Loucy (cell line): ENCODE measurements at regions not wholly inside any gene's neighbourhood (a gene's known extent, or its start where the extent isn't known, plus 50 kb on each side); places are given as distances from the start of the nearest gene placed in this dataset.

Experiments used
- H2AFZ ChIP-seq: fragments of 200-600 bp; sonication (generic); 2 replicates; pipeline ENCODE4 v1.6.0; 2016; ENCODE audit warnings: antibody characterized with exemption, mild to moderate bottlenecking, low read length, moderate library complexity
- H3F3A ChIP-seq: fragments of 200-600 bp; 2 replicates; pipeline ENCODE4 v1.6.0; 2016; ENCODE audit warnings: antibody characterized with exemption, low read depth, mild to moderate bottlenecking
- H3K27me3 ChIP-seq: fragments of 200-600 bp; sonication (generic); 2 replicates; pipeline ENCODE4 v1.6.1; 2014; ENCODE audit warnings: low read length, mild to moderate bottlenecking; ENCODE audit not compliant: insufficient read depth, poor library complexity, severe bottlenecking
- H3K36me3 ChIP-seq: fragments of 200-600 bp; sonication (generic); 2 replicates; pipeline ENCODE4 v1.6.1; 2016; ENCODE audit warnings: low read length; ENCODE audit not compliant: insufficient read depth
- H3K4me1 ChIP-seq: fragments of 200-600 bp; sonication (generic); 2 replicates; pipeline ENCODE4 v1.5.1; 2014; ENCODE audit warnings: low read length, mild to moderate bottlenecking; ENCODE audit not compliant: insufficient read depth, poor library complexity, severe bottlenecking
- H3K4me2 ChIP-seq: fragments of 200-600 bp; sonication (generic); 2 replicates; pipeline ENCODE4 v1.6.0; 2014; ENCODE audit warnings: antibody characterized with exemption, low read length, low read depth, mild to moderate bottlenecking; ENCODE audit not compliant: poor library complexity, severe bottlenecking
- H3K4me3 ChIP-seq: fragments of 200-600 bp; sonication (generic); 2 replicates; pipeline ENCODE4 v1.5.1; 2014; ENCODE audit warnings: low read length, mild to moderate bottlenecking, mixed read lengths; ENCODE audit not compliant: poor library complexity, severe bottlenecking
- H3K79me2 ChIP-seq: fragments of 200-600 bp; sonication (generic); 2 replicates; pipeline ENCODE4 v1.6.1; 2014; ENCODE audit warnings: low read length; ENCODE audit not compliant: insufficient read depth
- H3K9ac ChIP-seq: fragments of 200-600 bp; sonication (generic); 2 replicates; pipeline ENCODE4 v1.6.0; 2014; ENCODE audit warnings: mild to moderate bottlenecking, low read depth, low read length, moderate library complexity; ENCODE audit not compliant: poor library complexity, severe bottlenecking
- H3K9me2 ChIP-seq: fragments of 200-600 bp; sonication (generic); replicated peaks from 2 replicates; pipeline ENCODE4 v1.6.1; 2016; ENCODE audit warnings: low read depth, low read length, mixed read lengths
- H3K9me3 ChIP-seq: fragments of 200-600 bp; sonication (generic); 2 replicates; pipeline ENCODE4 v1.6.1; 2014; ENCODE audit warnings: mild to moderate bottlenecking, antibody characterized with exemption, low read length, low read depth; ENCODE audit not compliant: insufficient read depth
- H4K20me1 ChIP-seq: fragments of 200-600 bp; sonication (generic); 2 replicates; pipeline ENCODE4 v1.6.0; 2014; ENCODE audit warnings: antibody characterized with exemption, low read length, mild to moderate bottlenecking; ENCODE audit not compliant: insufficient read depth, poor library complexity, severe bottlenecking
- EZH2phosphoT487 ChIP-seq: fragments of 200-600 bp; IDR thresholded peaks from 2 replicates; pipeline ENCODE4 v1.6.1; 2018; ENCODE audit warnings: antibody characterized with exemption, mild to moderate bottlenecking, moderate library complexity, borderline replicate concordance
- TF ChIP-seq, protein P1 (sequence below): fragments of 200-600 bp; sonication (generic); conservative IDR thresholded peaks from 2 replicates; pipeline ENCODE4 v1.5.1; 2014; ENCODE audit warnings: mild to moderate bottlenecking, antibody characterized with exemption, low read length

DNA sequence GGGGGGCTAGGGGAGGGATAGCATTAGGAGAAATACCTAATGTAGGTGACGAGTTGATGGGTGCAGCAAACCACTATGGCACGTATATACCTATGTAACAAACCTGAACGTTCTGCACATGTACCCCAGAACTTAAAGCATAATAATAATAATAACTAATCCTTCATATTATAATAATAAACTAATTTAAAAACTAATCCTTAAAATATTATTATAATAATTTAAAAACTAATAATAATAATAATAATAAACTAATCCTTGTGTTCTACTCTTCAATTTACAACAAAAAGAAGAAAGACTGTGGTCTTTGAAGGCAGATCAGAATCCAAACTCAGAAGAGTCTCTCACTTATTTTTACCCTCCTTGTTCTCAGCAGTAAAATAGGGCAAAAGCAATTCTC is 774.9 kb downstream of the CDH8 start:
- H3K36me3 ChIP-seq: no peaks in the 10 kb centered on the region
- H3K4me3 ChIP-seq: no peak overlapping the region
- TF ChIP-seq EZH2phosphoT487: no peak
- TF ChIP-seq, protein P1, sequence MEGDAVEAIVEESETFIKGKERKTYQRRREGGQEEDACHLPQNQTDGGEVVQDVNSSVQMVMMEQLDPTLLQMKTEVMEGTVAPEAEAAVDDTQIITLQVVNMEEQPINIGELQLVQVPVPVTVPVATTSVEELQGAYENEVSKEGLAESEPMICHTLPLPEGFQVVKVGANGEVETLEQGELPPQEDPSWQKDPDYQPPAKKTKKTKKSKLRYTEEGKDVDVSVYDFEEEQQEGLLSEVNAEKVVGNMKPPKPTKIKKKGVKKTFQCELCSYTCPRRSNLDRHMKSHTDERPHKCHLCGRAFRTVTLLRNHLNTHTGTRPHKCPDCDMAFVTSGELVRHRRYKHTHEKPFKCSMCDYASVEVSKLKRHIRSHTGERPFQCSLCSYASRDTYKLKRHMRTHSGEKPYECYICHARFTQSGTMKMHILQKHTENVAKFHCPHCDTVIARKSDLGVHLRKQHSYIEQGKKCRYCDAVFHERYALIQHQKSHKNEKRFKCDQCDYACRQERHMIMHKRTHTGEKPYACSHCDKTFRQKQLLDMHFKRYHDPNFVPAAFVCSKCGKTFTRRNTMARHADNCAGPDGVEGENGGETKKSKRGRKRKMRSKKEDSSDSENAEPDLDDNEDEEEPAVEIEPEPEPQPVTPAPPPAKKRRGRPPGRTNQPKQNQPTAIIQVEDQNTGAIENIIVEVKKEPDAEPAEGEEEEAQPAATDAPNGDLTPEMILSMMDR: no peak

DNA sequence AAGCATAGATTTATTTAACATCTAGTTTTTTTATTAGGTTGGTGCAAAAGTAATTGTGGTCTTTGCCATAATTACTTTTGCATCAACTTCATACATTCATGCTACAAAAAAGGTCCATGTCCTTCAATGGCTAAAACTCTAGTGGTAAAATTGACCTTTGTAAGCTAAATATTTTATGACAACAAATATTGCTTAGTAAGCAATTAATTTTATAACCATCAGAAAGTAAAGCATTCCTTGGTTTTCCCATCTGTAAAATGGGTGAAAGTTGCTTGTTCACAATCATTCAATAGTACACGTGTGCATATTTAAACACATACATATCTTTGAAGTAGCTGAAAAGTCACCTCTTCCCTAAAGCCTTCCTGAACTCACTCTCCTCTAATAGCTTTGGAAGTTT is 789.6 kb downstream of the CDH8 start:
- H4K20me1 ChIP-seq: no peaks in the 10 kb centered on the region
- no peak overlapping the region for H3K9ac ChIP-seq
- no peaks in the 10 kb centered on the region for H3K27me3 ChIP-seq
- H3K4me2 ChIP-seq: no peak overlapping the region
- no peaks in the 10 kb centered on the region for H3K9me2 ChIP-seq
- no peak overlapping the region for H3K4me3 ChIP-seq
- no peaks in the 10 kb centered on the region for H3K36me3 ChIP-seq
- H3K79me2 ChIP-seq: no peaks in the 10 kb centered on the region
- H3K9me3 ChIP-seq: no peaks in the 10 kb centered on the region
- no peaks in the 10 kb centered on the region for H3K4me1 ChIP-seq
- no peaks in the 10 kb centered on the region for H3F3A ChIP-seq
- no peak overlapping the region for H2AFZ ChIP-seq
- TF ChIP-seq EZH2phosphoT487: no peak
- TF ChIP-seq, protein P1: no peak

More for the DNA sequence above, 774.9 kb downstream of the CDH8 start:
- H2AFZ ChIP-seq: no peak overlapping the region
- H3K9ac ChIP-seq: no peak overlapping the region
- H3K4me2 ChIP-seq: no peak overlapping the region
- H3K27me3 ChIP-seq: no peaks in the 10 kb centered on the region
- no peaks in the 10 kb centered on the region for H3K9me3 ChIP-seq
- H3K9me2 ChIP-seq: no peaks in the 10 kb centered on the region
- H3K79me2 ChIP-seq: no peaks in the 10 kb centered on the region
- no peaks in the 10 kb centered on the region for H3F3A ChIP-seq
- H4K20me1 ChIP-seq: no peaks in the 10 kb centered on the region
- no peaks in the 10 kb centered on the region for H3K4me1 ChIP-seq

DNA sequence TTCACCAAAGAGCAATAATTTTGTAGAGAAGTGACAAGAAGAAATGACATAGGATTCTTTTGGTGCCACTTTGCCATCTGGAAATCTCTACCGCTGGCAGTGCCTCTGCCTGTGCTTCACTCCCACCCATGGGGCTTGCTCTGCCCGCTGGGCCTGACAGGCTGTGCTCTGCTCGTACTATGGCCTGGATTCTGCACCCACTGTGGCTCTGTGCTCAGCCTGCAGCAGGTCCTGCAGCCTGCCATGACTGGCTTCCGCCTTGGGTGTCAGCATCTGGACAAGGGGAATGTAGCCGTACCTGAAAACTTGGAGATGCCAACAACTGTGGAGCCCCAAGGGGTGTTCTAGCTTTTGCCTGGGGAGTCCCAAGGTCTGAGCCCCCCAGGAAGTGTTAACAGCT is 792.3 kb downstream of the CDH8 start:
- Histone ChIP-seq H4K20me1 (no peaks in the 10 kb centered on the region), H3K9me2 (no peaks in the 10 kb centered on the region), H3K36me3 (no peaks in the 10 kb centered on the region), H3F3A (no peaks in the 10 kb centered on the region), H3K79me2 (no peaks in the 10 kb centered on the region), H3K9ac (no peak overlapping the region), H3K4me1 (no peaks in the 10 kb centered on the region), H3K27me3 (no peaks in the 10 kb centered on the region), H2AFZ (no peak overlapping the region), H3K4me3 (no peak overlapping the region), H3K9me3 (no peaks in the 10 kb centered on the region), H3K4me2 (no peak overlapping the region)
- TF ChIP-seq, protein P1: no peak
- TF ChIP-seq EZH2phosphoT487: no peak
